ENCODE measurements at regions not wholly inside any gene's neighbourhood (a gene's known extent, or its start where the extent isn't known, plus 50 kb on each side); places are given as distances from the start of the nearest gene placed in this dataset.

DNA sequence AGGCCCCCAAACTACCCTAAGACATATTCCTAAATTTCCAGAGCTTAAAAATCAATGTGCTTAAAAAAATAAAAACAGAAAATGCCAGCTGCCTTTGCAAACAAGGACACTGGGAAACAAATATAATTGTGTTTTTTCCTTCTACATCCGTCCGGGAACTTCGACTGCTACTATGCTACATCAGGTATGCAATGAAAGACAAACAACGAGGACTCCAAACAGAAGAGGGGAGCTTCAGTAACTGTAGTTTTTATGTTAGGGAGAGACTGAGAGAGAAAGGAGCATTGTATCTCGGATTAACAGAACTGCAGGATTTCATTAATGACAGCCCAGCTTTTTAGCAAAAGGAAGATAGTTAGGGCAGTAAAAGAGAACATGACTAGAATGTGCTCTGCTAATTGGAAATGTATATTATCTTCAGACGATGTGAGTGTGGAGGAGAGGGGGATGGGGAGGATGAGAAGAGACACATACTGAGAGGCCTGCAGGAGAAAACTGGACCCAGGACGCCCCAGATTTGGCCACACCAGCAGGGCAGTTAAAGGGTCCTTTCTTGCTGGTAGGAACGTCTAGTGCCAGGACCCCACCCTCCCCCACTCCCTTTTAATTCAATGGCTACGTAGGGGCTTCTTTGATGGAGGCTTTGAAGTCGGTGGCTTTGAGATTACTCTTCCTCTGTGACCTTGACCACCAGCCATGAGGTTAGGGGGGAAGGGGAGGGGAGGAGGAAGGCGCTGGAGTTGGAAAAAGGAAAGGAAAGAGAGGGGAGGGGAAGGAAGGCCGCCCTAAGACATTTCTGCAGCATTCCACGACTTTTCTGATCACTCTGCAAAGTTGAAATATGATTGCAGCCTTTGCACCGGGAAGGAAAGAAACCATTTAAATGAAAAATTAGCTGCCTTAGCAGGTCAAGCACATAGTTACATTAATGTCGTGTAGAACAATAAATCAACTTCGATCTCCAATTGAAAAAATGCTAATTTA is 187.1 kb downstream of the BLID start:
- Histone ChIP-seq H3K4me1 (peaks cover 0 to 19% (median 8%) of the 10 kb centered on the region in 12 donors), H3K27me3 (no peaks in the 10 kb centered on the region), H3K36me3 (no peaks in the 10 kb centered on the region), H3K4me3 (peak overlapping the region in 10 of 12 donors; percentile 19 to 55 (median 39)), H3K27ac (peak overlapping the region in 5 of 12 donors; percentile 11 to 62 (median 44)), H3K9me3 (no peaks in the 10 kb centered on the region)
- intact Hi-C loops (cut with DNase I) = no loop called here
- TF ChIP-seq, protein P1, sequence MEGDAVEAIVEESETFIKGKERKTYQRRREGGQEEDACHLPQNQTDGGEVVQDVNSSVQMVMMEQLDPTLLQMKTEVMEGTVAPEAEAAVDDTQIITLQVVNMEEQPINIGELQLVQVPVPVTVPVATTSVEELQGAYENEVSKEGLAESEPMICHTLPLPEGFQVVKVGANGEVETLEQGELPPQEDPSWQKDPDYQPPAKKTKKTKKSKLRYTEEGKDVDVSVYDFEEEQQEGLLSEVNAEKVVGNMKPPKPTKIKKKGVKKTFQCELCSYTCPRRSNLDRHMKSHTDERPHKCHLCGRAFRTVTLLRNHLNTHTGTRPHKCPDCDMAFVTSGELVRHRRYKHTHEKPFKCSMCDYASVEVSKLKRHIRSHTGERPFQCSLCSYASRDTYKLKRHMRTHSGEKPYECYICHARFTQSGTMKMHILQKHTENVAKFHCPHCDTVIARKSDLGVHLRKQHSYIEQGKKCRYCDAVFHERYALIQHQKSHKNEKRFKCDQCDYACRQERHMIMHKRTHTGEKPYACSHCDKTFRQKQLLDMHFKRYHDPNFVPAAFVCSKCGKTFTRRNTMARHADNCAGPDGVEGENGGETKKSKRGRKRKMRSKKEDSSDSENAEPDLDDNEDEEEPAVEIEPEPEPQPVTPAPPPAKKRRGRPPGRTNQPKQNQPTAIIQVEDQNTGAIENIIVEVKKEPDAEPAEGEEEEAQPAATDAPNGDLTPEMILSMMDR (IDR thresholded peaks at IDR 0.05) = no peak
- no peak for TF ChIP-seq POLR2A (IDR thresholded peaks at IDR 0.05)
- no peak for DNase-seq
- 35 to 39% (median 38%) methylated on average over 16 of the region's 16 CpGs for WGBS, 4 donors
- no peak for ATAC-seq

DNA sequence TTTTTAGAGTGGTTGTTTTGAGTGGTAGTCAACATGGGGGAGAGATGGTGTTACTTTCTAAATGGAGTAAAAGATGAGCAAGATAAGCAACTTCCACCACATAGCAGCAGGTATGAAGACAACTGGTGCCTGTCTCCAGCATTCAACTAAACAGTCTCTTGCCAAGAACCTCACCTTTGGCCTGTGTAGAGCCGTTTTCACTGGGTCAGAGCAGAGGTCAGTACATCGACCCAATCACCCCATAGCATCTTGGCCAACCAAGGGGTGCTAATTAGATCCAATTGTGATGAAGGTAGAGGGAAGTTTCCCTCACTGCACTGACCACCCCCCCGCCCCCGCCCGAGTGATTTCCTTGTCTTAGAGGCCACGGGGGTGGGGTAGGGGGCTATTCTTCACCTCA is 188.2 kb downstream of the BLID start:
- DNase-seq = no peak
- intact Hi-C loops (cut with DNase I) = no loop called here

GRCh38 chr11:121927097-121927785 is 188.8 kb downstream of the BLID start:
- no peak for ATAC-seq
- 81 to 86% (median 83%) methylated on average over 8 of the region's 8 CpGs for WGBS, 4 donors
- Histone ChIP-seq H3K9me3 (no peaks in the 10 kb centered on the region), H3K4me3 (no peak overlapping the region), H3K27me3 (no peaks in the 10 kb centered on the region), H3K36me3 (no peaks in the 10 kb centered on the region), H3K27ac (no peak overlapping the region), H3K4me1 (peaks cover 0 to 19% (median 8%) of the 10 kb centered on the region in 12 donors)
- DNase-seq = no peak
- intact Hi-C loops (cut with DNase I) = no loop called here
- TF ChIP-seq POLR2A (IDR thresholded peaks at IDR 0.05) = no peak
- TF ChIP-seq, protein P1 (IDR thresholded peaks at IDR 0.05) = no peak

More for the DNA sequence above, 188.2 kb downstream of the BLID start:
- H3K27me3 ChIP-seq = no peaks in the 10 kb centered on the region
- no peak overlapping the region for H3K27ac ChIP-seq
- 85 to 90% (median 88%) methylated on average over 6 of the region's 6 CpGs for WGBS, 4 donors
- H3K9me3 ChIP-seq = no peaks in the 10 kb centered on the region
- H3K4me1 ChIP-seq = peaks cover 0 to 19% (median 8%) of the 10 kb centered on the region in 12 donors
- no peaks in the 10 kb centered on the region for H3K36me3 ChIP-seq
- H3K4me3 ChIP-seq = no peak overlapping the region
- ATAC-seq = no peak
- TF ChIP-seq POLR2A (IDR thresholded peaks at IDR 0.05) = no peak
- TF ChIP-seq, protein P1 (IDR thresholded peaks at IDR 0.05) = no peak

GRCh38 chr11:121924191-121924590 is 191.8 kb downstream of the BLID start:
- Histone ChIP-seq H3K4me3 (no peak overlapping the region), H3K27me3 (no peaks in the 10 kb centered on the region), H3K9me3 (no peaks in the 10 kb centered on the region), H3K4me1 (peaks cover 0 to 7% (median 3%) of the 10 kb centered on the region in 12 donors), H3K27ac (no peak overlapping the region), H3K36me3 (no peaks in the 10 kb centered on the region)
- intact Hi-C loops (cut with DNase I) = no loop called here
- TF ChIP-seq, protein P1 (IDR thresholded peaks at IDR 0.05) = no peak
- TF ChIP-seq POLR2A (IDR thresholded peaks at IDR 0.05) = no peak
- 91 to 98% (median 94%) methylated on average over 6 of the region's 6 CpGs for WGBS, 4 donors
- DNase-seq = no peak
- ATAC-seq = no peak
